ENCODE measurements at regions not wholly inside any gene's neighbourhood (a gene's known extent, or its start where the extent isn't known, plus 50 kb on each side); places are given as distances from the start of the nearest gene placed in this dataset.
A peak's percentile ranks its signal among the peaks of the same experiment; 100 is the strongest.

- Mint-ChIP-seq H3K4me3 (ENCODE audit: unreplicated experiment) (no peak overlapping the region), H3K36me3 (ENCODE audit: low read depth, unreplicated experiment) (no peaks in the 10 kb centered on the region), H3K27ac (ENCODE audit: unreplicated experiment) (no peak overlapping the region), H3K4me1 (ENCODE audit: unreplicated experiment) (peaks cover 10% of the 10 kb centered on the region), H3K27me3 (ENCODE audit: unreplicated experiment) (no peaks in the 10 kb centered on the region), H3K9me3 (ENCODE audit: unreplicated experiment) (no peaks in the 10 kb centered on the region)
- no peak for DNase-seq (ENCODE audit: low spot score)
- TF ChIP-seq, protein P1, sequence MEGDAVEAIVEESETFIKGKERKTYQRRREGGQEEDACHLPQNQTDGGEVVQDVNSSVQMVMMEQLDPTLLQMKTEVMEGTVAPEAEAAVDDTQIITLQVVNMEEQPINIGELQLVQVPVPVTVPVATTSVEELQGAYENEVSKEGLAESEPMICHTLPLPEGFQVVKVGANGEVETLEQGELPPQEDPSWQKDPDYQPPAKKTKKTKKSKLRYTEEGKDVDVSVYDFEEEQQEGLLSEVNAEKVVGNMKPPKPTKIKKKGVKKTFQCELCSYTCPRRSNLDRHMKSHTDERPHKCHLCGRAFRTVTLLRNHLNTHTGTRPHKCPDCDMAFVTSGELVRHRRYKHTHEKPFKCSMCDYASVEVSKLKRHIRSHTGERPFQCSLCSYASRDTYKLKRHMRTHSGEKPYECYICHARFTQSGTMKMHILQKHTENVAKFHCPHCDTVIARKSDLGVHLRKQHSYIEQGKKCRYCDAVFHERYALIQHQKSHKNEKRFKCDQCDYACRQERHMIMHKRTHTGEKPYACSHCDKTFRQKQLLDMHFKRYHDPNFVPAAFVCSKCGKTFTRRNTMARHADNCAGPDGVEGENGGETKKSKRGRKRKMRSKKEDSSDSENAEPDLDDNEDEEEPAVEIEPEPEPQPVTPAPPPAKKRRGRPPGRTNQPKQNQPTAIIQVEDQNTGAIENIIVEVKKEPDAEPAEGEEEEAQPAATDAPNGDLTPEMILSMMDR (IDR thresholded peaks at IDR 0.05; ENCODE audit: unreplicated experiment): no peak
Observed at GRCh38 chr12:92365836-92366235, 220.2 kb upstream of the BTG1 start.

- TF ChIP-seq, protein P1 (IDR thresholded peaks at IDR 0.05; ENCODE audit: unreplicated experiment): no peak
- Mint-ChIP-seq H3K4me1 (ENCODE audit: unreplicated experiment) (peaks cover 10% of the 10 kb centered on the region), H3K36me3 (ENCODE audit: low read depth, unreplicated experiment) (no peaks in the 10 kb centered on the region), H3K4me3 (ENCODE audit: unreplicated experiment) (no peak overlapping the region), H3K9me3 (ENCODE audit: unreplicated experiment) (no peaks in the 10 kb centered on the region), H3K27me3 (ENCODE audit: unreplicated experiment) (no peaks in the 10 kb centered on the region), H3K27ac (ENCODE audit: unreplicated experiment) (no peak overlapping the region)
- DNase-seq (ENCODE audit: low spot score): no peak
Observed at GRCh38 chr12:92365333-92365732, 219.7 kb upstream of the BTG1 start.

DNA sequence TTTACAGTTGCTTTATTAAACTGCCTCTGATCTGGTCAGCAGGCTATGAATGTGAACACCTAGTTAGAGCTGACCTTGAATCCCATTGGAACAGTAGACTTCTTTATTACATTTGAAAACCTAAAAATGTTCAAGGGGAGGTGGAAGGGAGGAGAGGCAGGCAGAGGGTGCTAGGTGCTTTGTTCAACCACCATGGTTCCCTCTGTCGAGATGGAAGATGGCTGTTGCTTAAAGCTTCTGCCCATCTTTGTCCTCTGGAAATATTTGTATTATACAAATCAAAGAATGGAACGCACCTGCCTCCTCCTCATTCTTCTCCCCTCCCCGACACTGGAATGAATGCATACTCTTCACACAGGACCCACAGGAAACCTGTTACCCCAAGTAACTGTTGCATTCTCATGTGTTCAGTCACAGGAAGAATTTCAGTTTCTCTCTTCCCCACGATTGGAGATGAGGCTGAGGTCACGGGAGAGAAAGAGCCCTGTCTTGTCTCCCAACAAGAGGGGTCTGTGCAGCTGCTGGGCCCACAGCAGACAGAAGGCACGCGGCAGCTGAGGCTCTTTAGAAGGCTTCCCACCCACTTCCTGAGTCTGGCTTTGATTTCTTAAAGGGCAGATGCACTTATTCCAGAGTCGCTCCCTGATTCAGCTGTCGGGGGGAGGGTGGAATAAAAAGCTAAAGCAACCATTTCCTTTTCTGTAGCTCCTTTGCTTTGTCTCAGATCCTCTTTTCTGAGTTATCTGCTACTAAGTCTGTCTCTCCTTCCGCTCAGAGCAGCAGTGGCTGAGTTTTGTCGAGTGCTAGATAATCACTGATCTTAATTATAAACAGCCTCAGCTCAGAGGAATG is 217.9 kb upstream of the BTG1 start:
- no peaks in the 10 kb centered on the region for H3K36me3 Mint-ChIP-seq (ENCODE audit: low read depth, unreplicated experiment)
- H3K9me3 Mint-ChIP-seq (ENCODE audit: unreplicated experiment): no peaks in the 10 kb centered on the region
- H3K27me3 Mint-ChIP-seq (ENCODE audit: unreplicated experiment): no peaks in the 10 kb centered on the region
- no peak for DNase-seq (ENCODE audit: low spot score)
- no peak overlapping the region for H3K4me3 Mint-ChIP-seq (ENCODE audit: unreplicated experiment)
- H3K27ac Mint-ChIP-seq (ENCODE audit: unreplicated experiment): peak overlapping the region; percentile 75
- peaks cover 10% of the 10 kb centered on the region for H3K4me1 Mint-ChIP-seq (ENCODE audit: unreplicated experiment)
- TF ChIP-seq, protein P1 (IDR thresholded peaks at IDR 0.05; ENCODE audit: unreplicated experiment): no peak

- no peak overlapping the region for H3K27ac Mint-ChIP-seq (ENCODE audit: unreplicated experiment)
- H3K4me1 Mint-ChIP-seq (ENCODE audit: unreplicated experiment): peaks cover 10% of the 10 kb centered on the region
- no peaks in the 10 kb centered on the region for H3K9me3 Mint-ChIP-seq (ENCODE audit: unreplicated experiment)
- H3K4me3 Mint-ChIP-seq (ENCODE audit: unreplicated experiment): no peak overlapping the region
- no peaks in the 10 kb centered on the region for H3K36me3 Mint-ChIP-seq (ENCODE audit: low read depth, unreplicated experiment)
- DNase-seq (ENCODE audit: low spot score): no peak
- TF ChIP-seq, protein P1 (IDR thresholded peaks at IDR 0.05; ENCODE audit: unreplicated experiment): no peak
- no peaks in the 10 kb centered on the region for H3K27me3 Mint-ChIP-seq (ENCODE audit: unreplicated experiment)
Observed at GRCh38 chr12:92362785-92363184, 217.1 kb upstream of the BTG1 start.

GRCh38 chr12:92362126-92362525 is 216.5 kb upstream of the BTG1 start:
- H3K27ac Mint-ChIP-seq (ENCODE audit: unreplicated experiment): no peak overlapping the region
- H3K9me3 Mint-ChIP-seq (ENCODE audit: unreplicated experiment): no peaks in the 10 kb centered on the region
- H3K36me3 Mint-ChIP-seq (ENCODE audit: low read depth, unreplicated experiment): no peaks in the 10 kb centered on the region
- no peak overlapping the region for H3K4me3 Mint-ChIP-seq (ENCODE audit: unreplicated experiment)
- H3K27me3 Mint-ChIP-seq (ENCODE audit: unreplicated experiment): no peaks in the 10 kb centered on the region
- TF ChIP-seq, protein P1 (IDR thresholded peaks at IDR 0.05; ENCODE audit: unreplicated experiment): no peak
- no peak for DNase-seq (ENCODE audit: low spot score)
- H3K4me1 Mint-ChIP-seq (ENCODE audit: unreplicated experiment): peaks cover 10% of the 10 kb centered on the region
